NCI-H460 (cell line): ENCODE measurements at regions not wholly inside any gene's neighbourhood (a gene's known extent, or its start where the extent isn't known, plus 50 kb on each side); places are given as distances from the start of the nearest gene placed in this dataset.
"Not testable (repeated sequence)": the region's sequence is repeated elsewhere in the genome, so short reads cannot be mapped to it uniquely, and the experiment has no call there.

ENCODE experiments used
- DNase-seq: peaks from one replicate; pipeline ENCODE4 v3.0.0-alpha.2; 2016; ENCODE audit warnings: low read depth; ENCODE audit errors: extremely low read depth

- DNase-seq = peak; percentile 83
Measured at GRCh38 chr20:6663751-6664388, 103.6 kb upstream of the BMP2 start.

GRCh38 chr20:6663104-6663503, 104.4 kb upstream of the BMP2 start:
- DNase-seq = peak; percentile 33

- DNase-seq = no peak
Measured at GRCh38 chr20:6662309-6662708, 105.2 kb upstream of the BMP2 start.

- no peak for DNase-seq
Measured at GRCh38 chr20:6660441-6660840, 107.0 kb upstream of the BMP2 start.

- DNase-seq = not testable (repeated sequence)
Measured at GRCh38 chr20:6658909-6659308, 108.6 kb upstream of the BMP2 start.

GRCh38 chr20:6657904-6658303, 109.6 kb upstream of the BMP2 start:
- peak; percentile 45 for DNase-seq

- DNase-seq = no peak
Measured at GRCh38 chr20:6657111-6657510, 110.4 kb upstream of the BMP2 start.

- DNase-seq = no peak
Measured at GRCh38 chr20:6654513-6655252, 112.8 kb upstream of the BMP2 start.

- DNase-seq = no peak
Measured at GRCh38 chr20:6651561-6651960, 115.9 kb upstream of the BMP2 start.

GRCh38 chr20:6651016-6651415, 116.5 kb upstream of the BMP2 start:
- DNase-seq = no peak

- no peak for DNase-seq
Measured at GRCh38 chr20:6646021-6646636, 121.4 kb upstream of the BMP2 start.

GRCh38 chr20:6644813-6645628, 122.5 kb upstream of the BMP2 start:
- no peak for DNase-seq

GRCh38 chr20:6641012-6641411, 126.5 kb upstream of the BMP2 start:
- DNase-seq = no peak

- no peak for DNase-seq
Measured at GRCh38 chr20:6637160-6637579, 130.3 kb upstream of the BMP2 start.

GRCh38 chr20:6636209-6637159, 131.0 kb upstream of the BMP2 start:
- peak; percentile 61 for DNase-seq

- no peak for DNase-seq
Measured at GRCh38 chr20:6635034-6635736, 132.3 kb upstream of the BMP2 start.

GRCh38 chr20:6632187-6632586, 135.3 kb upstream of the BMP2 start:
- DNase-seq = no peak

GRCh38 chr20:6630514-6630913, 137.0 kb upstream of the BMP2 start:
- no peak for DNase-seq

GRCh38 chr20:6629564-6629963, 137.9 kb upstream of the BMP2 start:
- no peak for DNase-seq
